ENCODE measurements at regions not wholly inside any gene's neighbourhood (a gene's known extent, or its start where the extent isn't known, plus 50 kb on each side); places are given as distances from the start of the nearest gene placed in this dataset.

- Histone ChIP-seq H3K9me1 (ENCODE audit: control insufficient read depth, insufficient read depth, low read length) (no peaks in the 10 kb centered on the region), H3K9ac (ENCODE audit: insufficient read depth in 1 of 2, low read depth in 2 of 2, low read length in 2 of 2) (peak overlapping the region in 1 of 2 experiments; percentile 95; a peak in 1 of 4 replicates), H3K27me3 (ENCODE audit: control insufficient read depth in 2 of 2, insufficient read depth in 2 of 2, low read length in 2 of 2) (no peaks in the 10 kb centered on the region), H3K4me3 (no peak overlapping the region), H3K79me2 (ENCODE audit: control insufficient read depth, insufficient read depth, low read length) (peaks cover 95% of the 10 kb centered on the region), H3K4me1 (replicated peaks in 1 of 2; ENCODE audit: control insufficient read depth in 2 of 2, insufficient read depth in 2 of 2, low read length in 2 of 2) (no peaks in the 10 kb centered on the region), H4K20me1 (replicated peaks; ENCODE audit: control insufficient read depth, insufficient read depth, low read length) (no peaks in the 10 kb centered on the region), H3K27ac (ENCODE audit: extremely low read depth, low read depth, low read length) (no peak overlapping the region; the same call in 2 of the 3 replicates), H3K36me3 (ENCODE audit: control insufficient read depth, insufficient read depth, low read length) (peaks cover 16% of the 10 kb centered on the region; the same call in 1 of the 3 replicates), H3K9me3 (replicated peaks; ENCODE audit: control insufficient read depth, insufficient read depth, low read depth, low read length) (0 out of 2 replicates have a peak, but pooled peaks cover 7% of the 10 kb centered on the region), H3K4me2 (ENCODE audit: insufficient read depth, low read length) (no peak overlapping the region), H2AFZ (ENCODE audit: low read depth, low read length) (no peak overlapping the region)
- DNase-seq (ENCODE audit: extremely low read depth in 1 of 4, low spot score in 3 of 4), result no peak
- in situ Hi-C loops (cut with MboI), result no loop called here
- BruUV-seq (replicated peaks), result no TSS peak
- intact Hi-C loops (cut with micrococcal nuclease), result no loop called here
- no peak for FAIRE-seq
- no peak for ATAC-seq
- ChIA-PET CTCF (ENCODE audit: low intra/inter-chr PET ratio) (no interaction called here), POLR2A (interaction anchor here (0.9 kb wide), 1 partner anchor 169 kb away, joined by 3 read pairs; no protein-coding TSS in a partner anchor)
- 88% methylated on average over 1 of the region's 1 CpG for WGBS (ENCODE audit: insufficient coverage, low coverage, missing lambda C conversion rate)
- 0 out of 2 replicates have a peak, but pooled peaks have one; percentile 10 for TF ChIP-seq ZNF766 (CRISPR knock-in tag; conservative IDR thresholded peaks at IDR 0.05)
- peak; percentile 57; the same call in 1 of the 2 replicates for TF ChIP-seq GTF2E2 (tag; IDR thresholded peaks at IDR 0.05)
- 0 out of 2 replicates have a peak, but pooled peaks have one; percentile 58 for TF ChIP-seq ZNF175 (CRISPR knock-in tag; IDR thresholded peaks at IDR 0.05; ENCODE audit: low read depth)
- TF ChIP-seq TRIM24 (IDR thresholded peaks at IDR 0.05), result no peak
- TF ChIP-seq PTTG1 (tag; IDR thresholded peaks at IDR 0.05; ENCODE audit: low read depth), result no peak
- 0 out of 2 replicates have a peak, but pooled peaks have one; percentile 31 for TF ChIP-seq ZNF395 (CRISPR knock-in tag; IDR thresholded peaks at IDR 0.05)
These were observed 588.8 kb upstream of the ADGRB3 start for GRCh38 chr6:68046302-68046701.

Measured in K562 (cell line).